Bronchial epithelial cell (primary cell): ENCODE measurements at regions not wholly inside any gene's neighbourhood (a gene's known extent, or its start where the extent isn't known, plus 50 kb on each side); places are given as distances from the start of the nearest gene placed in this dataset.

Source experiments
- DNase-seq: peaks from one replicate; pipeline ENCODE4 v3.0.0-alpha.2; 2010; ENCODE audit warnings: low read depth
- FAIRE-seq: peaks from 2 replicates; lab custom pipeline; 2011; peaks lifted over from hg19 to GRCh38; lab: Jason Lieb, UNC
- H3K27me3 ChIP-seq: 2 replicates; pipeline ENCODE4 v1.5.1; 2011; ENCODE audit warnings: low read length; ENCODE audit not compliant: control insufficient read depth, insufficient read depth
- H3K36me3 ChIP-seq: 2 replicates; pipeline ENCODE4 v1.5.1; 2011; ENCODE audit warnings: low read length; ENCODE audit not compliant: control insufficient read depth, insufficient read depth
- H3K4me3 ChIP-seq: 2 replicates; pipeline ENCODE4 v1.5.1; 2011; ENCODE audit warnings: mild to moderate bottlenecking, low read depth, low read length, control low read depth
- CTCF ChIP-seq: IDR thresholded peaks from 2 replicates; pipeline ENCODE4 v1.5.1; 2011; ENCODE audit warnings: mild to moderate bottlenecking, moderate library complexity, low read length, control low read depth, inconsistent platforms; ENCODE audit not compliant: insufficient read depth, severe bottlenecking

GRCh38 chr2:126831234-126832005 lies 67.3 kb upstream of the TEX51 start:
- Histone ChIP-seq H3K36me3 (no peaks in the 10 kb centered on the region), H3K4me3 (no peak overlapping the region), H3K27me3 (no peaks in the 10 kb centered on the region)
- no peak for TF ChIP-seq CTCF
- FAIRE-seq, result peak; percentile 91
- DNase-seq, result no peak

GRCh38 chr2:126832014-126832413 lies 66.7 kb upstream of the TEX51 start:
- TF ChIP-seq CTCF, result no peak
- Histone ChIP-seq H3K4me3 (no peak overlapping the region), H3K36me3 (no peaks in the 10 kb centered on the region), H3K27me3 (no peaks in the 10 kb centered on the region)
- FAIRE-seq (no peak), DNase-seq (no peak)

- no peak for DNase-seq
- FAIRE-seq, result no peak
- TF ChIP-seq CTCF, result no peak
- H3K4me3 ChIP-seq, result no peak overlapping the region
- no peaks in the 10 kb centered on the region for H3K27me3 ChIP-seq
- no peaks in the 10 kb centered on the region for H3K36me3 ChIP-seq
Measured at GRCh38 chr2:126832757-126833156, 65.9 kb upstream of the TEX51 start.

GRCh38 chr2:126834006-126834659 lies 64.6 kb upstream of the TEX51 start:
- no peak for FAIRE-seq
- H3K4me3 ChIP-seq, result no peak overlapping the region
- no peaks in the 10 kb centered on the region for H3K36me3 ChIP-seq
- no peak for DNase-seq
- TF ChIP-seq CTCF, result no peak
- H3K27me3 ChIP-seq, result no peaks in the 10 kb centered on the region

GRCh38 chr2:126835261-126835660 lies 63.4 kb upstream of the TEX51 start:
- FAIRE-seq (no peak), DNase-seq (no peak)
- H3K27me3 ChIP-seq, result no peaks in the 10 kb centered on the region
- no peak for TF ChIP-seq CTCF
- H3K4me3 ChIP-seq, result no peak overlapping the region
- no peaks in the 10 kb centered on the region for H3K36me3 ChIP-seq
